HPDE6-E6E7 (cell line): ENCODE measurements at regions not wholly inside any gene's neighbourhood (a gene's known extent, or its start where the extent isn't known, plus 50 kb on each side); places are given as distances from the start of the nearest gene placed in this dataset.
"Not testable (repeated sequence)": the region's sequence is repeated elsewhere in the genome, so short reads cannot be mapped to it uniquely, and the experiment has no call there.

Source experiments
- DNase-seq: peaks from one replicate; pipeline ENCODE4 v3.0.0; 2011; ENCODE audit warnings: missing footprints; ENCODE audit errors: extremely low spot score

DNA sequence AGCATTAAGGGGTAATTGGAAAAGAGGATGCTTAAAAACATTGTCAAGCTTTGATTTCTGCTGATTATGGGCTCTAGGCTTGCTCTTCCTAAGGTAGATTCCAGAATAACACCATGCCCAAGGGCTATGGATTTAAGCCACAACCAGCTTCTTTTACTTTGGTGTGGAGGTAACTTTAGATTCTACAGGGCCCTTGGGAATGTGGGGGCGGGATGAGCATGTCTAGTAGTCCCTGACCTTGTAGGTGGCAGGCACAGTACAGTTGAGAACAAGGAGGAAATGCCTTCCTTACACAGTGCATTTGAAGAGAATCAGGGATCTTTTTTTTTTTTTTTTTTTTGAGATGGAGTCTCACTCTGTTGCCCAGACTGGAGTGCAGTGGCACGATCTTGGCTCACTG is 364.2 kb downstream of the NYAP2 start:
- no peak for DNase-seq

DNA sequence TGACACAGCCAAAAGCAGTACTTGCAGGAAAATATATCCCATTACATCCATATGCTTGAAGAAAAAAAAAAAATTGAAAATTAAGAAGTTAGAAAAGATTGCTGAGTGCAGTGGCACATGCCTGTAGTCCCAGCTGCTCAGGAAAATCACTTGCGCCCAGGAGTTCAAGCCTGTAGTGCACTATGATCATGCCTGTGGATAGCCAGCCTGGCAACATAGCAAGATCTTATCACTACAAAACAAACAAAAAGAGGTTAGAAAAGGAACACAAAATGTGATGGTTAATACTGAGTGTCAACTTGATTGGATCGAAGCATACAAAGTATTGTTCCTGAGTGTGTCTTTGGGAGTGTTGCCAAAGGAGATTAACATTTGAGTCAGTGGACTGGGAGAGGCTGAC is 361.9 kb downstream of the NYAP2 start:
- DNase-seq = no peak

DNA sequence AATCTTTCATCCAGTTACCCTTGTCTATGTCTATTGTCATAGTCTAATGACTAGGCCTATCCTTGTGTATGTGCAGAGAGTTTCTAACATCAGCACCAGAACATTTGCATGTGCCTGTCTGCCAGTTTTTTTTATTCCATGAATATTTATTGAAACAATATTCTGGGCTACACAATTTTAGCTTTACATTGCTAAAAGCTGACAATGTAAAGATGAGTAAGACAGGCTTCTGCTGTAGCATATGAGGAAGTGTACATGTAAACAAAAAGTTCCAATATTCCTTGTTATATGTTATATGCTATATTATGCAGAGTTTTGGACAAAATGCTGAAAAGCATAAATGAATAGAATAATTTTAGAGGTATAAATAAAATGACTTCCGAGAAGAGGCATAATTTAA is 357.7 kb downstream of the NYAP2 start:
- DNase-seq = no peak

- no peak for DNase-seq
Observed at GRCh38 chr2:225756198-225756597, 356.7 kb downstream of the NYAP2 start.

DNA sequence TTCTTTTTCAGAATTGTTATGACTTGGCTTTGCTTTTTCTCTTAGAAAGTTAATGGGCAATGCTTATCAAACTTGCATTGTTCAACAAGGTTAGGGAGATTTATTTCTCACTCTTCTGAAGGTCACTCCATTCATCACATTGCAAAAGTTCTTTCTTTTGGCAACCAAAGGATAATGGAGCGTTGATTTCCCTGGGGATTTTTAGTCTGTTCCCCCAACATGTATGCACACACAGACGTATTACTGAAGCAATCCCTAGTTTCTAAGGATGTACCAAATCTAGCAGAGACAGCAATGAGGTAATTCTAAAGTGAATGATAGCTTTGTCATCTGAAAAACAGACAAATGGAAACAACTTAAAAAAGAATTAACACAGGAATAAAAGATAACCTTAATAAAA is 349.1 kb downstream of the NYAP2 start:
- DNase-seq = no peak

- not testable (repeated sequence) for DNase-seq
Observed at GRCh38 chr2:225743996-225744395, 344.5 kb downstream of the NYAP2 start.

- no peak for DNase-seq
Observed at GRCh38 chr2:225742487-225742886, 343.0 kb downstream of the NYAP2 start.

DNA sequence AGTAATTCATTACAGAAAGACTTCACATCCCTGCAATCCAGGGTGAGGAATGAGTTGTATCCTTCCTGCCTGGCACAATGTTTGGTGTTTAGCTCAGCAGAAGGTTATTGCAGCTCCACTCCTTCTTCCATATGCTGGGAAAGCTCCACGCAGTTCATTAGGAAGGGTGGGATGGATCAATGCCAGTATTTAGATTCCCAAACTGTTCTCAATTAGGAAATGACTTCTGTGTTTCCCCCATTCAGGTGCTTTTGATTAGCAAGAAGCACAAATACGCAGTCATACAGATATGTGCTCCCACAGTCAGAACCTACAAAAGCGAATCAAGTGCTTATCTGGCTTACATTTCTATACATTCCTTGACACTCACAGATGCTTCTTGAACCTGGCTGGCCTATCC is 340.6 kb downstream of the NYAP2 start:
- DNase-seq = no peak

GRCh38 chr2:225739328-225739727 is 339.8 kb downstream of the NYAP2 start:
- DNase-seq = no peak

DNA sequence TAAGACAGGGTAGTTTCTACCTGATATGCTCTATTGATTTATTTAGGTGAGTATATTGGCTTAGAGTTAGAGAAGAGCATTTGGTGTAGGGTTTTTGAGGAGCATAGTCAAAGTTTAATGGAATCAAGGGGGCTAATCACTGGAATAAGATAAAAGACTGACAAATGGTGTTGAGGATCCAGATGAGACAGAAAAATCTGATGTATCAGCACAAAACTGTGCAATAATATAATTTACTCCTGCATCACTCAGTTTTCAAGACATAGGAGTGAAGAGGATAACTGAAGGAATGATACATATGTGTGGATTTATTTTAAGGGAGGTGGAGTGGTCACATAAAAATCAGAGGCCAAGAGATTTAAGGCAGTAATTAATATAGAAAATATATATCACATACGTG is 339.2 kb downstream of the NYAP2 start:
- DNase-seq = no peak

GRCh38 chr2:225737556-225737955 is 338.0 kb downstream of the NYAP2 start:
- DNase-seq = peak; percentile 14

DNA sequence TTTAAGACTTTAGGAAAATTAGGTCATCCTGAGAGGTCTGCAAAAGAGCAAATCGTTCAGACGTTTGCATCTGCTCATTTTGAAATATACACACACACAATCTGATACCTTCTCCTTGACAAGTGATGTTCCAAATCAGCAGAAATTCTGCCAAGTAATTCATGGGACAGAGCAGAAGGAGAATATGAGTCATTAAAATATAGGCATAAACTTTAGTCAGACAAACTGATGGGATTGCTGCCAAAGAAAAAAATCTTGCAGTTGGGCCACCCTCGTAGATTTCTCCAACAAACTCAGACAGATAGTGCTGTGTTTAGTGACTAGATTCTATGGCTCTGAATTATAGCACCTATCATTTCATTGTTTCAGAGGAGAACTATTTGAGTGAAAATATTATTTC is 336.3 kb downstream of the NYAP2 start:
- DNase-seq = peak; percentile 42

DNA sequence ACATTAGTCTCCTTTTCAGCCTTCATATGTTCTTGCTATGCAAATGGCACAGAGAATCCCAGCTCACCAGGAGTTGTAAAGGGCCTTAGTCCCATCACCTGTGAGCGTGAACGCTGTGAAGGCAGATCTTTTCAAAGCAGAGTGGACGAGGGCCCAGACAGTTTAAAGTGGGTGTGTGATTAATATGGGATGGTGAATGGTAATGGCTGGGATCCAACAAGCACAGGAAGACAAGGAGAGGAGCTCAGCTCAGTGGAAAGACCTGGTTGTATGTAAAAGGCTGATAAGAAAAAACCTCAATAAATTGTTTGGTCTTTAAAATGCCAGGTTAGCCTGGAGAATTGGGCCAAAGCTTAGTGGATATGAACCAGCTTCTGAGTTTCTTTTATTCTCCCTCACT is 326.2 kb downstream of the NYAP2 start:
- DNase-seq = no peak
